A549 (cell line): ENCODE measurements at regions not wholly inside any gene's neighbourhood (a gene's known extent, or its start where the extent isn't known, plus 50 kb on each side); places are given as distances from the start of the nearest gene placed in this dataset.

ENCODE experiments used
- ATAC-seq, 2 experiments: fragments of 200-7000 bp in 1 of 2; fragments of >200 bp in 1 of 2; cut with Nextera tagmentation in 1 of 2; cut with Tn5 transposase in 1 of 2; 3 replicates each; pipeline versions ENCODE4 v1.8.0 to v1.9.1; 2018 to 2020; ENCODE audit warnings: mild to moderate bottlenecking in 1 of 2, moderate library complexity in 1 of 2
- CTCF ChIA-PET: fragments of 300-600 bp; sonication (Branson Sonifier 250); formaldehyde crosslinking; extraction: SDS; loops from one replicate; lab custom pipeline; 2021; ENCODE audit warnings: antibody characterized with exemption, inconsistent platforms; lab: Yijun Ruan, JAX
- POLR2A ChIA-PET: fragments of 350-600 bp; formaldehyde crosslinking; extraction: SDS; loops from one replicate; lab custom pipeline; 2021; ENCODE audit warnings: antibody characterized with exemption, inconsistent platforms; lab: Yijun Ruan, JAX
- DNase-seq, 2 experiments: peaks; one replicate each; pipeline versions ENCODE4 v3.0.0 to v3.0.0-alpha.2; 2011 to 2016; ENCODE audit warnings: low read depth in 1 of 2, low spot score in 1 of 2
- FAIRE-seq: peaks from 2 replicates; lab custom pipeline; 2011; peaks lifted over from hg19 to GRCh38; lab: Jason Lieb, UNC
- H3K27ac ChIP-seq, 2 experiments: fragments of >200 bp; sonication (Bioruptor Twin); formaldehyde crosslinking; 3 replicates each; pipeline ENCODE4 v1.5.1; 2016 to 2017
- H3K4me1 ChIP-seq: fragments of >200 bp; sonication (Bioruptor Twin); formaldehyde crosslinking; 3 replicates; pipeline ENCODE4 v1.6.1; 2016
- H3K4me2 ChIP-seq: fragments of >200 bp; sonication (Bioruptor Twin); formaldehyde crosslinking; 3 replicates; pipeline ENCODE4 v1.6.1; 2016
- H3K4me3 ChIP-seq: fragments of >200 bp; sonication (Bioruptor Twin); formaldehyde crosslinking; 3 replicates; pipeline ENCODE4 v1.5.1; 2016
- H3K9me3 ChIP-seq: fragments of >200 bp; sonication (Bioruptor Twin); formaldehyde crosslinking; 3 replicates; pipeline ENCODE4 v1.6.1; 2016
- CBX2 ChIP-seq: fragments of 200-600 bp; sonication (generic); IDR thresholded peaks from 2 replicates; pipeline ENCODE4 v1.6.1; 2016; ENCODE audit warnings: low read depth, mild to moderate bottlenecking, borderline replicate concordance
- CBX8 ChIP-seq: fragments of 200-600 bp; sonication (generic); IDR thresholded peaks from 2 replicates; pipeline ENCODE4 v1.6.1; 2016
- CHD2 ChIP-seq: fragments of 150-350 bp; IDR thresholded peaks from 2 replicates; pipeline ENCODE4 v1.6.1; 2014; ENCODE audit warnings: low read length; ENCODE audit not compliant: partially characterized antibody
- EP300 ChIP-seq, 2 experiments: fragments of >200 bp; sonication (Bioruptor Twin); formaldehyde crosslinking; IDR thresholded peaks; 2 replicates in 1 of 2; 3 replicates in 1 of 2; pipeline ENCODE4 v1.6.1; 2016 to 2017
- FOSB ChIP-seq: fragments of 250-450 bp; sonication (Bioruptor Pico); IDR thresholded peaks from 2 replicates; pipeline ENCODE4 v1.5.0; 2020; ENCODE audit warnings: mild to moderate bottlenecking, moderate library complexity
- FOSL2 ChIP-seq, 2 experiments: fragments of 450-650 bp in 1 of 2; fragments of >200 bp in 1 of 2; sonication (Bioruptor Twin) in 1 of 2; formaldehyde crosslinking; IDR thresholded peaks; 2 replicates each; pipeline versions ENCODE4 v1.5.0 to v1.6.1; 2016 to 2020; ENCODE audit warnings: mild to moderate bottlenecking in 1 of 2, moderate library complexity in 1 of 2
- HDAC2 ChIP-seq: fragments of 200-600 bp; sonication (generic); IDR thresholded peaks from 2 replicates; pipeline ENCODE4 v1.6.1; 2016
- HEYL ChIP-seq: fragments of 250-450 bp; sonication (Bioruptor Pico); IDR thresholded peaks from 2 replicates; pipeline ENCODE4 v1.8.0; 2021; ENCODE audit warnings: mild to moderate bottlenecking, moderate library complexity
- HOXB13 ChIP-seq: fragments of 250-450 bp; sonication (Bioruptor Pico); IDR thresholded peaks from 2 replicates; pipeline ENCODE4 v1.5.0; 2020; ENCODE audit warnings: low read depth, mild to moderate bottlenecking, moderate library complexity
- HOXB5 ChIP-seq: fragments of 250-450 bp; sonication (Bioruptor Pico); IDR thresholded peaks from 2 replicates; pipeline ENCODE4 v1.5.0; 2020; ENCODE audit warnings: mild to moderate bottlenecking, moderate library complexity
- JUNB ChIP-seq: fragments of >200 bp; sonication (Bioruptor Twin); formaldehyde crosslinking; IDR thresholded peaks from 2 replicates; pipeline ENCODE4 v1.6.1; 2016
- MAFK ChIP-seq: fragments of 450-650 bp; IDR thresholded peaks from 2 replicates; pipeline ENCODE4 v1.6.1; 2014; ENCODE audit not compliant: partially characterized antibody
- MYC ChIP-seq: IDR thresholded peaks from 2 replicates; pipeline ENCODE4 v1.6.1; 2012; ENCODE audit warnings: mild to moderate bottlenecking, inconsistent platforms, low read length, improper control_type of control experiment, borderline replicate concordance
- NFE2L2 ChIP-seq: fragments of 150-350 bp; conservative IDR thresholded peaks from 2 replicates; pipeline ENCODE4 v1.6.1; 2014; ENCODE audit warnings: low read length
- POLR2A ChIP-seq: IDR thresholded peaks from 2 replicates; pipeline ENCODE4 v1.6.1; 2012; ENCODE audit warnings: mild to moderate bottlenecking, low read length
- RARB ChIP-seq: fragments of 250-450 bp; sonication (Bioruptor Pico); IDR thresholded peaks from 2 replicates; pipeline ENCODE4 v1.8.0; 2021; ENCODE audit warnings: mild to moderate bottlenecking, moderate library complexity
- RCOR1 ChIP-seq: fragments of 150-350 bp; IDR thresholded peaks from 2 replicates; pipeline ENCODE4 v1.6.1; 2014; ENCODE audit warnings: antibody characterized with exemption, low read length, low read depth
- RNF2 ChIP-seq: fragments of 200-600 bp; sonication (generic); IDR thresholded peaks from 2 replicates; pipeline ENCODE4 v1.6.1; 2016; ENCODE audit warnings: low read depth, mild to moderate bottlenecking, antibody characterized with exemption, moderate library complexity, borderline replicate concordance
- TFCP2L1 ChIP-seq: fragments of 250-450 bp; sonication (Bioruptor Pico); IDR thresholded peaks from 2 replicates; pipeline ENCODE4 v1.5.0; 2021; ENCODE audit warnings: mild to moderate bottlenecking
- ZC3H11A ChIP-seq: fragments of 450-650 bp; IDR thresholded peaks from 2 replicates; pipeline ENCODE4 v1.6.1; 2014; ENCODE audit warnings: antibody characterized with exemption, mild to moderate bottlenecking
- ZFP36 ChIP-seq: fragments of 450-650 bp; IDR thresholded peaks from 2 replicates; pipeline ENCODE4 v1.6.1; 2014; ENCODE audit warnings: borderline replicate concordance; ENCODE audit not compliant: partially characterized antibody
- ZNF302 ChIP-seq: fragments of 250-450 bp; sonication (Bioruptor Pico); IDR thresholded peaks from 2 replicates; pipeline ENCODE4 v1.9.0; 2021; ENCODE audit warnings: inconsistent platforms, mild to moderate bottlenecking, moderate library complexity
- ZSCAN20 ChIP-seq: fragments of 250-450 bp; sonication (Bioruptor Pico); IDR thresholded peaks from 2 replicates; pipeline ENCODE4 v1.8.0; 2022; ENCODE audit warnings: mild to moderate bottlenecking, moderate library complexity
- WGBS: methylation state at CpG from one replicate; pipeline ENCODE4 v1.1.6; 2017; ENCODE audit errors: missing lambda C conversion rate; 5-methylcytosine and 5-hydroxymethylcytosine counted together
- TF ChIP-seq, protein P1 (sequence below): IDR thresholded peaks from 2 replicates; pipeline ENCODE4 v1.6.1; 2012
- TF ChIP-seq, protein P2 (sequence below): fragments of >200 bp; sonication (Bioruptor Twin); formaldehyde crosslinking; IDR thresholded peaks from 3 replicates; pipeline ENCODE4 v1.5.1; 2016
- TF ChIP-seq, protein P3 (sequence below): fragments of >200 bp; sonication (Bioruptor Twin); formaldehyde crosslinking; IDR thresholded peaks from 3 replicates; pipeline ENCODE4 v1.6.1; 2016
- TF ChIP-seq, protein P4 (sequence below): fragments of 450-650 bp; IDR thresholded peaks from 2 replicates; pipeline ENCODE4 v1.6.1; 2014; ENCODE audit warnings: antibody characterized with exemption

DNA sequence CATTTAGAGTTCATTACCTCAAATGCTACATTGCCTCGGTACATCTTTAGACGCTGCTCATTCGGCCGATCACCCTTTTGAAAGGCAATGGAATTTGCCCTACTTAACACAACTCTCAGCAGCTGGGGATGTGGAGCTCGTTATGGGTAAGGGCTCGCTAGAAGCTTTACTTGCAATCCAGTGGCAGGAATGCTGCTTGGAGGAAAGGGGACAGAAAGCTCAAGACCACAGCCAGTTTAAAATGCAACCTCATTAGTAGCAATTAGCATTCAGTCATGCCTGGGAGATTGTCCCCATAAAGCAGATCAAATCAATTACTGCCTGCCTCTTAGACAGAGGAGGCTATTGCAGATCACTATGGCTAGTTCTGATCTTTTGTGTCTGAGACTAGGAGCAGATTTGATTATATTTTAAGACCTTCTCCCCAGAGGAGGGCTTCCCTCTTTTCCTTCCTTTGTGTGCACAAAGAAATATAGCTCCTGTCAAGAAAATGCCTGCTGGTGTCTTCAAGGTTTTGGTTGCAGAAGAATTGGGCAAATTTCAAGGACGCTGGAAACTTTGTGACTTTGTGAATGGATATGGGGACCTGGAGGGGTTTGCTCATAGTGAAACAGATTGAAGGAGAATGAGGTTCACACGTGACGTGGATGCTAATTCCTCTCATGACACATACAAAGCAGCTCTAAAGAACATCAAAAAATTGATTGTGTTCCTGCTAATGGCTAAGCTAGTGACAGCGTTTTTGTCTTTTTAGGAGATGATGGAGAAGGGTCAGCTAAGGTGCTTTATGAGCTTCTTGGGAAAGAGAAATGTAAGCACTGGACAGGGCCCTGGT is 237.5 kb upstream of the GLRA2 start:
- no peak for DNase-seq
- no peak for FAIRE-seq
- H3K4me1 ChIP-seq: no peaks in the 10 kb centered on the region
- ATAC-seq: no peak
- H3K9me3 ChIP-seq: no peaks in the 10 kb centered on the region
- H3K4me2 ChIP-seq: no peak overlapping the region
- TF ChIP-seq FOSB: no peak
- TF ChIP-seq HEYL (CRISPR knock-in tag): no peak
- TF ChIP-seq RARB (CRISPR knock-in tag): no peak
- TF ChIP-seq MAFK: no peak
- TF ChIP-seq RNF2: no peak
- no peak for TF ChIP-seq CBX8
- TF ChIP-seq, protein P1, sequence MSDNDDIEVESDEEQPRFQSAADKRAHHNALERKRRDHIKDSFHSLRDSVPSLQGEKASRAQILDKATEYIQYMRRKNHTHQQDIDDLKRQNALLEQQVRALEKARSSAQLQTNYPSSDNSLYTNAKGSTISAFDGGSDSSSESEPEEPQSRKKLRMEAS: no peak
- TF ChIP-seq HOXB13 (CRISPR knock-in tag): no peak
- no peak for TF ChIP-seq JUNB
- no peak for TF ChIP-seq ZC3H11A
- TF ChIP-seq HDAC2: no peak
- ChIA-PET POLR2A (no interaction called here), CTCF (interaction anchor here (1.2 kb wide), 1 partner anchor 17 kb away, joined by 3 read pairs; no protein-coding TSS in a partner anchor)
- no peak overlapping the region for H3K4me3 ChIP-seq
- 35% methylated on average over 10 of the region's 10 CpGs for WGBS
- no peak overlapping the region for H3K27ac ChIP-seq

DNA sequence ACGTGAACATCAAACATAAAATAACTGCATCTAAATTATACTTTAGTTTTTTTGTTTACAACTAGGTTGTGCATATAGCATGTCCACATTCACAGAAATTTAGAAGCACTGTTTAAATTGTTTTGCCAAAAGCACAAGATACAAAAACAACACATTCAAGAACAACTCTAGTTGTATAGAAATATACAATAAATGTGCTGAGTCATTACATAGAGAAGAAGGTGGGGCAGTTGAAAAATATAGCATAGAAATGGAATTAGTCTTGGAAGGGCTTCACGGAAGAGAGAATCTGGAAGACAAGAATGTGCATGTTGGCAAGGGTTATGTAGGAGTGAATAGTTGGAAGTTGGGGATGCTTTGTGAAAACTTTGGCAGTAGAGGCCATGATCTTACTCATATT is 239.0 kb upstream of the GLRA2 start:
- DNase-seq (no peak), FAIRE-seq (no peak)

DNA sequence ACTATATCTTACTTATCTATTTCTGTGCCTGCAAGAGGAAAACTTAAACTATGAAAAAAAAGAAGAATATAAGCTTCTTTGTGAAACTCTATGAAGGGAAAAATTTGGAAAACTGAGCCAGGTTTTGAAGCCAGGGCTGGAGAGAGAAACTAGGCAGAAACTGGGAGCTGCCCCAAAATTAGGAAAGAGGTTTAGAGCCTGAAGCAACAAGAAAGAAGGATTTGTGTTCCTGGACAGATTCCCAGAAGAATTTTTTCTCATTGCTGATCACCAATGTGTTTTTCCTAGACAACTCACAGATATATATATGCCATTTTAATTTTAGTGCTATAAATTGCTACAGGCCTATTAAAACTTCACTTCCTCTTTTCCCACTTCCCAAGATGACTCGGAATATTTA is 245.0 kb upstream of the GEMIN8 start:
- no peaks in the 10 kb centered on the region for H3K4me1 ChIP-seq
- no peak overlapping the region for H3K27ac ChIP-seq
- DNase-seq: no peak
- H3K4me2 ChIP-seq: no peak overlapping the region
- CTCF ChIA-PET: interaction anchor here (1.1 kb wide), 1 partner anchor 18 kb away, joined by 3 read pairs; no protein-coding TSS in a partner anchor
- H3K4me3 ChIP-seq: no peak overlapping the region
- no peak for ATAC-seq
- WGBS: 0% methylated on average over 1 of the region's 1 CpG
- TF ChIP-seq FOSL2 (IDR thresholded peaks at IDR 0.05) (no peak), FOSL2 (CRISPR knock-in tag; IDR thresholded peaks at IDR 0.05) (no peak), RCOR1 (no peak)
- TF ChIP-seq, protein P2, sequence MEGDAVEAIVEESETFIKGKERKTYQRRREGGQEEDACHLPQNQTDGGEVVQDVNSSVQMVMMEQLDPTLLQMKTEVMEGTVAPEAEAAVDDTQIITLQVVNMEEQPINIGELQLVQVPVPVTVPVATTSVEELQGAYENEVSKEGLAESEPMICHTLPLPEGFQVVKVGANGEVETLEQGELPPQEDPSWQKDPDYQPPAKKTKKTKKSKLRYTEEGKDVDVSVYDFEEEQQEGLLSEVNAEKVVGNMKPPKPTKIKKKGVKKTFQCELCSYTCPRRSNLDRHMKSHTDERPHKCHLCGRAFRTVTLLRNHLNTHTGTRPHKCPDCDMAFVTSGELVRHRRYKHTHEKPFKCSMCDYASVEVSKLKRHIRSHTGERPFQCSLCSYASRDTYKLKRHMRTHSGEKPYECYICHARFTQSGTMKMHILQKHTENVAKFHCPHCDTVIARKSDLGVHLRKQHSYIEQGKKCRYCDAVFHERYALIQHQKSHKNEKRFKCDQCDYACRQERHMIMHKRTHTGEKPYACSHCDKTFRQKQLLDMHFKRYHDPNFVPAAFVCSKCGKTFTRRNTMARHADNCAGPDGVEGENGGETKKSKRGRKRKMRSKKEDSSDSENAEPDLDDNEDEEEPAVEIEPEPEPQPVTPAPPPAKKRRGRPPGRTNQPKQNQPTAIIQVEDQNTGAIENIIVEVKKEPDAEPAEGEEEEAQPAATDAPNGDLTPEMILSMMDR: no peak
- no peaks in the 10 kb centered on the region for H3K9me3 ChIP-seq
- FAIRE-seq: no peak
- POLR2A ChIA-PET: no interaction called here

More for the DNA sequence above, 239.0 kb upstream of the GLRA2 start:
- H3K9me3 ChIP-seq: no peaks in the 10 kb centered on the region
- no peak for ATAC-seq
- no peak overlapping the region for H3K27ac ChIP-seq
- ChIA-PET POLR2A (no interaction called here), CTCF (no interaction called here)
- no peak for TF ChIP-seq TFCP2L1 (CRISPR knock-in tag)
- TF ChIP-seq MAFK: peak; percentile 76
- TF ChIP-seq NFE2L2: peak; percentile 54; the same call in 1 of the 2 replicates
- no peaks in the 10 kb centered on the region for H3K4me1 ChIP-seq
- 65% methylated on average over 2 of the region's 2 CpGs for WGBS
- H3K4me3 ChIP-seq: no peak overlapping the region
- no peak overlapping the region for H3K4me2 ChIP-seq

DNA sequence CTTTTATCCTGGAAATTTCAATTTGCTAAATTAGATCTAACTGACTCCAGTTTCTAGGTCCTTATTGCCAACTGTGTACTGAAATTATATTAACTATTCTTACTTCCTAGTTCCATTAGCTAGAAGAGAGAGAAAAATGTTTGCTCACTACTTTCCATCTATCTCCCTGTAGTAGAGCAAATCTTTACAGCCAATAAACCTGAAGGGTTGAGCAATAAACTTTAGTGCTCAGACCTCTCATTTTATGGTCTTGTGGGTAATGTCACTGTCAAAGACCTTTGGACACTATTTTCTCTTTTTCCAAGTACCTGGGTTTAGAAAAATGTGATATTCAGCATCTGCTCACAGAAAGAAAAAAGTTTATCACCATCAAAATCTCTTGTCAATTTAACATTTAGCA is 237.5 kb upstream of the GEMIN8 start:
- FAIRE-seq (no peak), ATAC-seq (no peak)
- CTCF ChIA-PET: no interaction called here
- no peak for TF ChIP-seq FOSB
- TF ChIP-seq ZFP36: no peak
- TF ChIP-seq CHD2: no peak
- no peak for TF ChIP-seq EP300 (IDR thresholded peaks at IDR 0.05)
- TF ChIP-seq POLR2A: no peak
- TF ChIP-seq HOXB5: no peak
- TF ChIP-seq, protein P3, sequence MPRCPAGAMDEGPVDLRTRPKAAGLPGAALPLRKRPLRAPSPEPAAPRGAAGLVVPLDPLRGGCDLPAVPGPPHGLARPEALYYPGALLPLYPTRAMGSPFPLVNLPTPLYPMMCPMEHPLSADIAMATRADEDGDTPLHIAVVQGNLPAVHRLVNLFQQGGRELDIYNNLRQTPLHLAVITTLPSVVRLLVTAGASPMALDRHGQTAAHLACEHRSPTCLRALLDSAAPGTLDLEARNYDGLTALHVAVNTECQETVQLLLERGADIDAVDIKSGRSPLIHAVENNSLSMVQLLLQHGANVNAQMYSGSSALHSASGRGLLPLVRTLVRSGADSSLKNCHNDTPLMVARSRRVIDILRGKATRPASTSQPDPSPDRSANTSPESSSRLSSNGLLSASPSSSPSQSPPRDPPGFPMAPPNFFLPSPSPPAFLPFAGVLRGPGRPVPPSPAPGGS: no peak
- no peak for TF ChIP-seq MAFK
- no peak for TF ChIP-seq ZC3H11A
- TF ChIP-seq, protein P4, sequence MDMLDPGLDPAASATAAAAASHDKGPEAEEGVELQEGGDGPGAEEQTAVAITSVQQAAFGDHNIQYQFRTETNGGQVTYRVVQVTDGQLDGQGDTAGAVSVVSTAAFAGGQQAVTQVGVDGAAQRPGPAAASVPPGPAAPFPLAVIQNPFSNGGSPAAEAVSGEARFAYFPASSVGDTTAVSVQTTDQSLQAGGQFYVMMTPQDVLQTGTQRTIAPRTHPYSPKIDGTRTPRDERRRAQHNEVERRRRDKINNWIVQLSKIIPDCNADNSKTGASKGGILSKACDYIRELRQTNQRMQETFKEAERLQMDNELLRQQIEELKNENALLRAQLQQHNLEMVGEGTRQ: no peak
- no peak for TF ChIP-seq ZNF302 (CRISPR knock-in tag)
- TF ChIP-seq ZSCAN20 (CRISPR knock-in tag): no peak
- TF ChIP-seq, protein P1: no peak
- no peak for TF ChIP-seq CBX8
- no peak for TF ChIP-seq CBX2
- TF ChIP-seq MYC: no peak

More for the DNA sequence above, 237.5 kb upstream of the GEMIN8 start:
- H3K4me3 ChIP-seq: no peak overlapping the region
- H3K27ac ChIP-seq: no peak overlapping the region
- no peaks in the 10 kb centered on the region for H3K9me3 ChIP-seq
- DNase-seq: no peak
- no peaks in the 10 kb centered on the region for H3K4me1 ChIP-seq
- H3K4me2 ChIP-seq: no peak overlapping the region
- POLR2A ChIA-PET: no interaction called here
